ENCODE measurements at regions not wholly inside any gene's neighbourhood (a gene's known extent, or its start where the extent isn't known, plus 50 kb on each side); places are given as distances from the start of the nearest gene placed in this dataset.

DNA sequence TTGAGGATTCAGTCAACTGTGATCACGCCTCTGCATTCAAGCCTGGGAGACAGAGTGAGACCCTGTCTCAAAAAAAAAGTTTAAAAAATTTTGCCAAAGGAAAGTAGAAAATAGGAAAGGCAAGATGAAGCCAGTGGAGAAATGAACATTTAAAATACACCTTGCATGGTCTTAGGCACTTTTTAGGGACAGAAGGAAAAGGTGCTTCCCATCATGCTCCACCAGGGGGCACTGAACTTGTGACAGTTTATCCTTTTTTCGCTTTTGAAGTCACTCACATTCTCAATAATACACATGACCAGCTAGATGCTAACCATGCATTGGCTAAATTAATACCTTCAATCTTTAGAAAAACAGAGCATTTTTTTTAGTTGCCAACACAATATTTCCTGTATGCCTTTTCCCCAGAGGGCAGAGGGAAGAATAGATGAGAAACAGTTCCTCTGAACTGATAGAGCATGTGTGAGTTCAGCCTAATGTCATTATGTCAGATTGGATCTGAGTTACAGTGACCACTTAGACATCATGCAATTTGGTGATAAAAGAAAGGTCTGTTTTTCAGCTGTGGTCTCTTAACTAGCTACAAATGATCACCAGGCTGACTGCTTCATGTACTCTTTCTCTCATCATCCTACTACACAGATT is 221.8 kb upstream of the SSTR1 start:
- TF ChIP-seq CTCF (IDR thresholded peaks at IDR 0.05; ENCODE audit: insufficient read depth, low read length, poor library complexity, severe bottlenecking) (peak; percentile 53), EZH2phosphoT487 (conservative IDR thresholded peaks at IDR 0.05; ENCODE audit: low read length) (no peak)
